H1 (cell line): ENCODE measurements at regions not wholly inside any gene's neighbourhood (a gene's known extent, or its start where the extent isn't known, plus 50 kb on each side); places are given as distances from the start of the nearest gene placed in this dataset.

Experiments used
- JUN ChIP-seq: IDR thresholded peaks from 2 replicates; pipeline ENCODE4 v1.6.1; 2011; ENCODE audit warnings: low read depth, mild to moderate bottlenecking, improper control_type of control experiment, low read length
- TF ChIP-seq, protein P1 (sequence below), 3 experiments: IDR thresholded peaks; 1 replicate in 2 of 3; 2 replicates in 1 of 3; pipeline versions ENCODE4 v1.5.1 to v1.6.1; 2011; ENCODE audit warnings: low read length in 3 of 3, mild to moderate bottlenecking in 3 of 3, inconsistent platforms in 2 of 3, low read depth in 1 of 3, moderate library complexity in 1 of 3; ENCODE audit not compliant: insufficient read depth in 1 of 3; ENCODE audit errors: control extremely low read depth in 1 of 3

GRCh38 chr10:59958882-59959281 lies 52.5 kb upstream of the CCDC6 start:
- TF ChIP-seq JUN = no peak
- TF ChIP-seq, protein P1, sequence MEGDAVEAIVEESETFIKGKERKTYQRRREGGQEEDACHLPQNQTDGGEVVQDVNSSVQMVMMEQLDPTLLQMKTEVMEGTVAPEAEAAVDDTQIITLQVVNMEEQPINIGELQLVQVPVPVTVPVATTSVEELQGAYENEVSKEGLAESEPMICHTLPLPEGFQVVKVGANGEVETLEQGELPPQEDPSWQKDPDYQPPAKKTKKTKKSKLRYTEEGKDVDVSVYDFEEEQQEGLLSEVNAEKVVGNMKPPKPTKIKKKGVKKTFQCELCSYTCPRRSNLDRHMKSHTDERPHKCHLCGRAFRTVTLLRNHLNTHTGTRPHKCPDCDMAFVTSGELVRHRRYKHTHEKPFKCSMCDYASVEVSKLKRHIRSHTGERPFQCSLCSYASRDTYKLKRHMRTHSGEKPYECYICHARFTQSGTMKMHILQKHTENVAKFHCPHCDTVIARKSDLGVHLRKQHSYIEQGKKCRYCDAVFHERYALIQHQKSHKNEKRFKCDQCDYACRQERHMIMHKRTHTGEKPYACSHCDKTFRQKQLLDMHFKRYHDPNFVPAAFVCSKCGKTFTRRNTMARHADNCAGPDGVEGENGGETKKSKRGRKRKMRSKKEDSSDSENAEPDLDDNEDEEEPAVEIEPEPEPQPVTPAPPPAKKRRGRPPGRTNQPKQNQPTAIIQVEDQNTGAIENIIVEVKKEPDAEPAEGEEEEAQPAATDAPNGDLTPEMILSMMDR (IDR thresholded peaks at IDR 0.05; ENCODE audit: control extremely low read depth in 1 of 3, insufficient read depth in 1 of 3, low read depth in 1 of 3, low read length in 3 of 3) = no peak
